K562 (cell line): ENCODE measurements at regions not wholly inside any gene's neighbourhood (a gene's known extent, or its start where the extent isn't known, plus 50 kb on each side); places are given as distances from the start of the nearest gene placed in this dataset.

ENCODE experiments used
- ATAC-seq: fragments of 200-7000 bp; cut with Tn5 transposase; 3 replicates; pipeline ENCODE4 v1.9.1; 2020; ENCODE audit warnings: moderate library complexity
- BruUV-seq: library from RNA; stranded (reverse); fragments of 400-500 nt; replicated peaks from 2 replicates; lab custom pipeline; 2021; lab: Mats Ljungman, UMichigan
- CTCF ChIA-PET: fragments of 300-600 bp; formaldehyde crosslinking; extraction: SDS; loops from one replicate; lab custom pipeline; 2021; ENCODE audit warnings: low intra/inter-chr PET ratio; lab: Yijun Ruan, JAX
- POLR2A ChIA-PET: fragments of 300-600, 350-650 bp; sonication (Branson Sonifier 250); formaldehyde crosslinking; extraction: SDS; loops from one replicate; lab custom pipeline; 2021; ENCODE audit warnings: antibody characterized with exemption, inconsistent platforms; lab: Yijun Ruan, JAX
- DNase-seq, 4 experiments: peaks; one replicate each; pipeline versions ENCODE4 v3.0.0 to v3.0.0-alpha.2; 2011 to 2018; ENCODE audit warnings: low spot score in 3 of 4, mixed read lengths in 3 of 4; ENCODE audit errors: extremely low read depth in 1 of 4
- FAIRE-seq: peaks from 2 replicates; lab custom pipeline; 2011; peaks lifted over from hg19 to GRCh38; lab: Jason Lieb, UNC
- H2AFZ ChIP-seq: 2 replicates; pipeline ENCODE4 v1.6.0; 2011; ENCODE audit warnings: low read depth, low read length, control low read depth, inconsistent platforms
- H3K27ac ChIP-seq: fragments of 200-600 bp; 3 replicates; pipeline ENCODE4 v1.8.0; 2011; ENCODE audit warnings: low read depth, mild to moderate bottlenecking, control low read depth, inconsistent platforms, low read length, moderate library complexity, mixed read lengths; ENCODE audit errors: extremely low read depth
- H3K27me3 ChIP-seq, 2 experiments: fragments of 300-600 bp in 1 of 2; 2 replicates in 1 of 2; 3 replicates in 1 of 2; pipeline versions ENCODE4 v1.6.0 to v1.8.0; 2011; ENCODE audit warnings: inconsistent platforms in 2 of 2, low read length in 2 of 2, mild to moderate bottlenecking in 1 of 2, mixed read lengths in 1 of 2, moderate library complexity in 1 of 2; ENCODE audit not compliant: control insufficient read depth in 2 of 2, insufficient read depth in 2 of 2
- H3K36me3 ChIP-seq: fragments of 300-600 bp; 3 replicates; pipeline ENCODE4 v1.8.0; 2011; ENCODE audit warnings: mild to moderate bottlenecking, low read length, inconsistent platforms; ENCODE audit not compliant: control insufficient read depth, insufficient read depth
- H3K4me1 ChIP-seq, 2 experiments: fragments of 200-600 bp in 1 of 2; replicated peaks in 1 of 2; 2 replicates in 1 of 2; 3 replicates in 1 of 2; pipeline versions ENCODE4 v1.5.1 to v1.8.0; 2011; ENCODE audit warnings: inconsistent platforms in 2 of 2, low read length in 2 of 2, mild to moderate bottlenecking in 1 of 2, mixed read lengths in 1 of 2, moderate library complexity in 1 of 2; ENCODE audit not compliant: control insufficient read depth in 2 of 2, insufficient read depth in 2 of 2
- H3K4me2 ChIP-seq: 2 replicates; pipeline ENCODE4 v1.6.1; 2011; ENCODE audit warnings: low read length, control low read depth, inconsistent platforms, mixed read lengths; ENCODE audit not compliant: insufficient read depth
- H3K4me3 ChIP-seq: fragments of 200-600 bp; sonication (generic), shearing (Covaris generic); 2 replicates; pipeline ENCODE4 v1.5.1; 2016; ENCODE audit warnings: control low read depth, inconsistent platforms
- H3K79me2 ChIP-seq: fragments of 200-600 bp; 3 replicates; pipeline ENCODE4 v1.8.0; 2011; ENCODE audit warnings: low read length, inconsistent platforms; ENCODE audit not compliant: control insufficient read depth, insufficient read depth
- H3K9ac ChIP-seq, 2 experiments: 2 replicates each; pipeline versions ENCODE4 v1.6.0 to v1.6.1; 2011; ENCODE audit warnings: low read depth in 2 of 2, low read length in 2 of 2, control low read depth in 1 of 2, inconsistent platforms in 1 of 2, mild to moderate bottlenecking in 1 of 2, mixed read lengths in 1 of 2; ENCODE audit not compliant: insufficient read depth in 1 of 2
- H3K9me1 ChIP-seq: one replicate; pipeline ENCODE4 v1.6.0; 2011; ENCODE audit warnings: inconsistent platforms, mild to moderate bottlenecking, low read length, moderate library complexity; ENCODE audit not compliant: control insufficient read depth, insufficient read depth
- H3K9me3 ChIP-seq: replicated peaks from 2 replicates; pipeline ENCODE4 v1.5.1; 2011; ENCODE audit warnings: low read depth, low read length, inconsistent platforms; ENCODE audit not compliant: control insufficient read depth, insufficient read depth
- H4K20me1 ChIP-seq: replicated peaks from 2 replicates; pipeline ENCODE4 v1.6.1; 2011; ENCODE audit warnings: low read length, inconsistent platforms, mixed read lengths; ENCODE audit not compliant: control insufficient read depth, insufficient read depth
- CBX3 ChIP-seq, 2 experiments: IDR thresholded peaks; 1 replicate in 1 of 2; 2 replicates in 1 of 2; pipeline ENCODE4 v1.6.1; 2012; ENCODE audit warnings: inconsistent platforms in 2 of 2, low read length in 2 of 2, borderline replicate concordance in 1 of 2, control low read depth in 1 of 2
- CXXC5 ChIP-seq: fragments of 250-450 bp; sonication (Bioruptor Pico); IDR thresholded peaks from 2 replicates; pipeline ENCODE4 v1.8.0; 2022; ENCODE audit warnings: inconsistent platforms, mild to moderate bottlenecking, moderate library complexity
- EP300 ChIP-seq: IDR thresholded peaks from 2 replicates; pipeline ENCODE4 v1.6.1; 2012; ENCODE audit warnings: low read length, improper control_type of control experiment
- ESRRA ChIP-seq: fragments of 450-650 bp; IDR thresholded peaks from 2 replicates; pipeline ENCODE4 v1.6.1; 2014; ENCODE audit warnings: low read depth, mild to moderate bottlenecking, moderate library complexity, borderline replicate concordance
- KDM4B ChIP-seq, 2 experiments: fragments of 450-650 bp in 1 of 2; sonication (generic) in 1 of 2; IDR thresholded peaks; 2 replicates each; pipeline ENCODE4 v1.6.1; 2016 to 2017; ENCODE audit warnings: borderline replicate concordance in 2 of 2, antibody characterized with exemption in 1 of 2, low read depth in 1 of 2, mild to moderate bottlenecking in 1 of 2
- RBFOX2 ChIP-seq: fragments of 200-400 bp; formaldehyde crosslinking; IDR thresholded peaks from 2 replicates; pipeline ENCODE4 v1.6.1; 2017; ENCODE audit warnings: low read depth, mild to moderate bottlenecking, low read length, moderate library complexity
- RBM17 ChIP-seq: fragments of 200-400 bp; formaldehyde crosslinking; IDR thresholded peaks from 2 replicates; pipeline ENCODE4 v1.6.1; 2017; ENCODE audit warnings: low read depth, mild to moderate bottlenecking, low read length, borderline replicate concordance
- RREB1 ChIP-seq: fragments of 250-450 bp; sonication (Bioruptor Pico); IDR thresholded peaks from 2 replicates; pipeline ENCODE4 v1.4.0; 2020
- STAT5A ChIP-seq: IDR thresholded peaks from 2 replicates; pipeline ENCODE4 v1.6.1; 2012; ENCODE audit warnings: low read length, inconsistent platforms, borderline replicate concordance
- ZBTB17 ChIP-seq: fragments of 450-650 bp; formaldehyde crosslinking; IDR thresholded peaks from 2 replicates; pipeline ENCODE4 v1.4.0; 2020; ENCODE audit warnings: mild to moderate bottlenecking
- ZNF253 ChIP-seq: fragments of 250-450 bp; sonication (Bioruptor Pico); conservative IDR thresholded peaks from 2 replicates; pipeline ENCODE4 v1.6.1; 2021; ENCODE audit warnings: mild to moderate bottlenecking
- ZNF699 ChIP-seq: fragments of 250-450 bp; sonication (Bioruptor Pico); IDR thresholded peaks from 2 replicates; pipeline ENCODE4 v1.8.0; 2021; ENCODE audit warnings: mild to moderate bottlenecking, moderate library complexity; ENCODE audit not compliant: insufficient replicate concordance
- WGBS: fragments of 100-300 bp; shearing (Covaris generic); methylation state at CpG from one replicate; pipeline ENCODE4 v1.1.6; 2016; ENCODE audit warnings: low coverage, mixed read lengths; ENCODE audit not compliant: insufficient coverage; ENCODE audit errors: missing lambda C conversion rate; 5-methylcytosine and 5-hydroxymethylcytosine counted together
- in situ Hi-C: fragments of 300-500 bp; cut with MboI; formaldehyde crosslinking; loops from 4 replicates; pipeline ENCODE4 v1.15.0; 2018; ENCODE audit warnings: inconsistent platforms, mixed read lengths
- intact Hi-C: fragments of 100-400 bp; cut with micrococcal nuclease; formaldehyde crosslinking; loops from 2 replicates; pipeline ENCODE4 v1.14.2; 2022
- TF ChIP-seq, protein P1 (sequence below), 2 experiments: fragments of 450-650 bp; conservative IDR thresholded peaks; 2 replicates each; pipeline ENCODE4 v1.6.1; 2017; ENCODE audit warnings: mild to moderate bottlenecking in 2 of 2, moderate library complexity in 2 of 2
- TF ChIP-seq, protein P2 (sequence below): sonication (generic); formaldehyde crosslinking; IDR thresholded peaks from 2 replicates; pipeline ENCODE4 v1.8.1; 2023; ENCODE audit warnings: mild to moderate bottlenecking, missing genetic modification reagents, moderate library complexity

DNA sequence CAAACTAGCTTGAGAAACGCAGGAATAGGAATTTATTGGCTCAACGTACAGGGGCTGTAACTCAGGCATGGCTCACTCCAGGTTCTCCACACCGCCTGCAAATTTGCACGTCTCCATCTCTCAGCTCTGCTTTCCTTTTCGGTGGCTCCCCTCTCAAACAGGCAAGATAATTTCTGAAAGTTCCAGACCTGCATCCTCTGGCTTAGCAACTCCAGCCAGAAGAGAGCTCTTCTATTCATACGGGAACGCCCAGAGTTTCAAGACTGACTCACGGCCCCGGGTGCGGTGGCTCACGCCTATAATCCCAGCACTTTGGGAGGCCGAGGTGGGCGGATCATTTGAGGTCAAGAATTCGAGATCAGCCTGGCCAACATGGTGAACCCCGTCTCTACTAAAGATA is 139.7 kb upstream of the BNIP2 start (continued):
- TF ChIP-seq, protein P1, sequence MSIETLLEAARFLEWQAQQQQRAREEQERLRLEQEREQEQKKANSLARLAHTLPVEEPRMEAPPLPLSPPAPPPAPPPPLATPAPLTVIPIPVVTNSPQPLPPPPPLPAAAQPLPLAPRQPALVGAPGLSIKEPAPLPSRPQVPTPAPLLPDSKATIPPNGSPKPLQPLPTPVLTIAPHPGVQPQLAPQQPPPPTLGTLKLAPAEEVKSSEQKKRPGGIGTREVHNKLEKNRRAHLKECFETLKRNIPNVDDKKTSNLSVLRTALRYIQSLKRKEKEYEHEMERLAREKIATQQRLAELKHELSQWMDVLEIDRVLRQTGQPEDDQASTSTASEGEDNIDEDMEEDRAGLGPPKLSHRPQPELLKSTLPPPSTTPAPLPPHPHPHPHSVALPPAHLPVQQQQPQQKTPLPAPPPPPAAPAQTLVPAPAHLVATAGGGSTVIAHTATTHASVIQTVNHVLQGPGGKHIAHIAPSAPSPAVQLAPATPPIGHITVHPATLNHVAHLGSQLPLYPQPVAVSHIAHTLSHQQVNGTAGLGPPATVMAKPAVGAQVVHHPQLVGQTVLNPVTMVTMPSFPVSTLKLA (conservative IDR thresholded peaks at IDR 0.05), result no peak
- TF ChIP-seq EP300 (no peak), CXXC5 (CRISPR knock-in tag) (no peak), ESRRA (no peak)

GRCh38 chr15:59828263-59828662 is 139.1 kb upstream of the BNIP2 start:
- Histone ChIP-seq H2AFZ (no peak overlapping the region), H3K27ac (no peak overlapping the region), H3K4me3 (no peak overlapping the region), H3K9ac (no peak overlapping the region), H3K36me3 (no peaks in the 10 kb centered on the region), H3K9me1 (no peaks in the 10 kb centered on the region), H3K4me1 (no peaks in the 10 kb centered on the region), H3K79me2 (no peaks in the 10 kb centered on the region), H3K27me3 (peaks cover 0 to 3% of the 10 kb centered on the region in 2 experiments; a peak in 2 of 5 replicates), H3K4me2 (no peak overlapping the region), H4K20me1 (no peaks in the 10 kb centered on the region), H3K9me3 (no peaks in the 10 kb centered on the region)
- ATAC-seq, result no peak
- DNase-seq, result no peak
- CTCF ChIA-PET, result no interaction called here
- POLR2A ChIA-PET, result no interaction called here
- no peak for FAIRE-seq
- 1% methylated on average over 4 of the region's 4 CpGs for WGBS
- intact Hi-C loops, result no loop called here
- in situ Hi-C loops, result no loop called here
- BruUV-seq, result no TSS peak
- TF ChIP-seq ZNF253 (CRISPR knock-in tag) (no peak), RBFOX2 (no peak), RREB1 (CRISPR knock-in tag) (no peak), STAT5A (no peak), RBM17 (no peak), KDM4B (IDR thresholded peaks at IDR 0.05; ENCODE audit: borderline replicate concordance in 2 of 2, low read depth in 1 of 2) (no peak), ZBTB17 (no peak), CBX3 (IDR thresholded peaks at IDR 0.05; ENCODE audit: borderline replicate concordance in 1 of 2, low read length in 2 of 2) (no peak), ZNF699 (CRISPR knock-in tag) (no peak)
- TF ChIP-seq, protein P2, sequence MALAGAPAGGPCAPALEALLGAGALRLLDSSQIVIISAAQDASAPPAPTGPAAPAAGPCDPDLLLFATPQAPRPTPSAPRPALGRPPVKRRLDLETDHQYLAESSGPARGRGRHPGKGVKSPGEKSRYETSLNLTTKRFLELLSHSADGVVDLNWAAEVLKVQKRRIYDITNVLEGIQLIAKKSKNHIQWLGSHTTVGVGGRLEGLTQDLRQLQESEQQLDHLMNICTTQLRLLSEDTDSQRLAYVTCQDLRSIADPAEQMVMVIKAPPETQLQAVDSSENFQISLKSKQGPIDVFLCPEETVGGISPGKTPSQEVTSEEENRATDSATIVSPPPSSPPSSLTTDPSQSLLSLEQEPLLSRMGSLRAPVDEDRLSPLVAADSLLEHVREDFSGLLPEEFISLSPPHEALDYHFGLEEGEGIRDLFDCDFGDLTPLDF (CRISPR knock-in tag), result no peak
